ENCODE measurements at regions not wholly inside any gene's neighbourhood (a gene's known extent, or its start where the extent isn't known, plus 50 kb on each side); places are given as distances from the start of the nearest gene placed in this dataset.

DNA sequence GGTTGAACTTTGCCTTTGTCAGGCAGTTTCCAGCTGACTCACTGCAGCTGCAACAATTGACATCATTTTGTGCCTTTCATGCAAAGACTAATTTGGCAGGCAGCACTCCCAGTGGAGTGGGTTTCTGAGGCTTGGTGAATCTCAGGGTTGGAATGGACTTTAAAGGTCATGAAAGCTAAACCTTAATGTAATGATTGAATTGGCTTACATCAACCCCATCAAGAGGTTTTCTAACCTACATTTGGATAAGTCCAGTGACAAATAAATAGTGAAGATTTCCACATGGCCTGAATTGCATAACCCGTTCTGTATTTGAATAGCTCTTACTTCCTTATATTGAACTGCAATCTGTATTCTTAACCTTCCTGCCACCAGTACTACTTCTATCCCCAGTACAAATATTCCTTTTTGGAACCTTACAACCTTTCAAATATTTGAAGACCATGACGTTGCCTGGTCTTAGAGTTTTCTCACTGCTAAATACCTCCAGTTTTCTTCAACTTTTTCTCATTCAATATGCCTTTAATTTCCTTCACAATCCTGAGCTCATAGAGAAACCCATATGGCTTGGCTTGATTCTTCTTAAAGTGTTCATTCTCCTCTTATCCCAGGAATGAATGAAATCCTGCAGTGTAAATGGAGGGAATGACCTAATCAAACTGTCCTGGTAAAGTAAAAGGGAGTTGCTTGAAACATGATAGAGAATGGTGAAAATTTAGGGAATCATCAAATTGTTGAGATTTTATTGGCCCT, 168.1 kb upstream of the NOVA1 start:
- Mint-ChIP-seq H3K27me3 (no peaks in the 10 kb centered on the region), H3K36me3 (ENCODE audit: insufficient read depth) (no peaks in the 10 kb centered on the region), H3K4me1 (ENCODE audit: low read depth) (no peaks in the 10 kb centered on the region), H3K4me3 (ENCODE audit: low read depth) (no peak overlapping the region), H3K9me3 (ENCODE audit: low read depth) (no peaks in the 10 kb centered on the region), H3K27ac (no peak overlapping the region)
- DNase-seq (ENCODE audit: low spot score, unreplicated experiment): no peak
- TF ChIP-seq, protein P1, sequence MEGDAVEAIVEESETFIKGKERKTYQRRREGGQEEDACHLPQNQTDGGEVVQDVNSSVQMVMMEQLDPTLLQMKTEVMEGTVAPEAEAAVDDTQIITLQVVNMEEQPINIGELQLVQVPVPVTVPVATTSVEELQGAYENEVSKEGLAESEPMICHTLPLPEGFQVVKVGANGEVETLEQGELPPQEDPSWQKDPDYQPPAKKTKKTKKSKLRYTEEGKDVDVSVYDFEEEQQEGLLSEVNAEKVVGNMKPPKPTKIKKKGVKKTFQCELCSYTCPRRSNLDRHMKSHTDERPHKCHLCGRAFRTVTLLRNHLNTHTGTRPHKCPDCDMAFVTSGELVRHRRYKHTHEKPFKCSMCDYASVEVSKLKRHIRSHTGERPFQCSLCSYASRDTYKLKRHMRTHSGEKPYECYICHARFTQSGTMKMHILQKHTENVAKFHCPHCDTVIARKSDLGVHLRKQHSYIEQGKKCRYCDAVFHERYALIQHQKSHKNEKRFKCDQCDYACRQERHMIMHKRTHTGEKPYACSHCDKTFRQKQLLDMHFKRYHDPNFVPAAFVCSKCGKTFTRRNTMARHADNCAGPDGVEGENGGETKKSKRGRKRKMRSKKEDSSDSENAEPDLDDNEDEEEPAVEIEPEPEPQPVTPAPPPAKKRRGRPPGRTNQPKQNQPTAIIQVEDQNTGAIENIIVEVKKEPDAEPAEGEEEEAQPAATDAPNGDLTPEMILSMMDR (IDR thresholded peaks at IDR 0.05; ENCODE audit: unreplicated experiment): no peak

- H3K36me3 Mint-ChIP-seq (ENCODE audit: insufficient read depth): no peaks in the 10 kb centered on the region
- H3K4me1 Mint-ChIP-seq (ENCODE audit: low read depth): no peaks in the 10 kb centered on the region
- H3K27me3 Mint-ChIP-seq: no peaks in the 10 kb centered on the region
- no peaks in the 10 kb centered on the region for H3K9me3 Mint-ChIP-seq (ENCODE audit: low read depth)
- TF ChIP-seq, protein P1 (IDR thresholded peaks at IDR 0.05; ENCODE audit: unreplicated experiment): no peak
- H3K27ac Mint-ChIP-seq: no peak overlapping the region
- no peak overlapping the region for H3K4me3 Mint-ChIP-seq (ENCODE audit: low read depth)
- DNase-seq (ENCODE audit: low spot score, unreplicated experiment): no peak
These were observed 168.9 kb upstream of the NOVA1 start for GRCh38 chr14:26766726-26767125.

DNA sequence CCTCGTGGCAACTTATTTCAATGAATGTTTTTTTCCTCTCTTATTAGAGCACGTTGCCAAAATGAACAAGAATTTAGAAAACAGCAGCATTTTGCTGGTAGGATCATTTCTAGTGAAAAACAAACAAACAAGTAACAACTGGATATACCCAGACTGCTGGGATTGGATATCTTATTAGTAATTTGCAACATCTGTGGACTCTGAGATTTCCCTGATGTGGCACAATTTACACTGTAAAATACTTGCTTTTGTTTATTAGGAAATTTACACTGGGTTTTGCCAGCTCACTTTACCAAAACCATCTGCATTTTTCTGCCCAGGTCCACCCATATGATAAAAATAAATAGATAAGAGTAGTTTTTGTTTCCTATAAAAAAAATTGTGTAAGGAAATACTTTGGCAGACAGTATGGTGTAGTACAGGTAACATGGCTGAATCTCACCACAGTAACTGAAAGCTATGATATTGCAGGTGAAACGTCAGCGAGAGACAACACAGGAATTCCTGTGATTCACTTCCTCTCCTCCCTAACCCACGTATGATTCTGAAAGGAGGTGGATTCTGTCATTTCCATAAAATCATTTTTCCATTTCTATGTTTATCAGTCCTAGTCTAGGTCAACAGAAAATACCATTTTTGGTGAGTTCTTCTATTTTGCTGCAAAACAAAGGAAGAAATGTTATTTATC, 176.2 kb upstream of the NOVA1 start:
- H3K36me3 Mint-ChIP-seq (ENCODE audit: insufficient read depth): no peaks in the 10 kb centered on the region
- TF ChIP-seq, protein P1 (IDR thresholded peaks at IDR 0.05; ENCODE audit: unreplicated experiment): no peak
- no peak for DNase-seq (ENCODE audit: low spot score, unreplicated experiment)
- no peak overlapping the region for H3K4me3 Mint-ChIP-seq (ENCODE audit: low read depth)
- H3K9me3 Mint-ChIP-seq (ENCODE audit: low read depth): no peaks in the 10 kb centered on the region
- no peak overlapping the region for H3K27ac Mint-ChIP-seq
- H3K27me3 Mint-ChIP-seq: no peaks in the 10 kb centered on the region
- H3K4me1 Mint-ChIP-seq (ENCODE audit: low read depth): no peaks in the 10 kb centered on the region

- Mint-ChIP-seq H3K4me1 (ENCODE audit: low read depth) (no peaks in the 10 kb centered on the region), H3K27ac (no peak overlapping the region), H3K4me3 (ENCODE audit: low read depth) (no peak overlapping the region)
These were observed 178.1 kb upstream of the NOVA1 start for GRCh38 chr14:26775765-26776563.

More at GRCh38 chr14:26775765-26776563, 178.1 kb upstream of the NOVA1 start:
- TF ChIP-seq, protein P1 (IDR thresholded peaks at IDR 0.05; ENCODE audit: unreplicated experiment): no peak
- H3K36me3 Mint-ChIP-seq (ENCODE audit: insufficient read depth): no peaks in the 10 kb centered on the region
- DNase-seq (ENCODE audit: low spot score, unreplicated experiment): no peak
- H3K9me3 Mint-ChIP-seq (ENCODE audit: low read depth): no peaks in the 10 kb centered on the region
- no peaks in the 10 kb centered on the region for H3K27me3 Mint-ChIP-seq

All from progenitor cell of endocrine pancreas (in vitro differentiated cells).